ENCODE measurements at regions not wholly inside any gene's neighbourhood (a gene's known extent, or its start where the extent isn't known, plus 50 kb on each side); places are given as distances from the start of the nearest gene placed in this dataset.

DNA sequence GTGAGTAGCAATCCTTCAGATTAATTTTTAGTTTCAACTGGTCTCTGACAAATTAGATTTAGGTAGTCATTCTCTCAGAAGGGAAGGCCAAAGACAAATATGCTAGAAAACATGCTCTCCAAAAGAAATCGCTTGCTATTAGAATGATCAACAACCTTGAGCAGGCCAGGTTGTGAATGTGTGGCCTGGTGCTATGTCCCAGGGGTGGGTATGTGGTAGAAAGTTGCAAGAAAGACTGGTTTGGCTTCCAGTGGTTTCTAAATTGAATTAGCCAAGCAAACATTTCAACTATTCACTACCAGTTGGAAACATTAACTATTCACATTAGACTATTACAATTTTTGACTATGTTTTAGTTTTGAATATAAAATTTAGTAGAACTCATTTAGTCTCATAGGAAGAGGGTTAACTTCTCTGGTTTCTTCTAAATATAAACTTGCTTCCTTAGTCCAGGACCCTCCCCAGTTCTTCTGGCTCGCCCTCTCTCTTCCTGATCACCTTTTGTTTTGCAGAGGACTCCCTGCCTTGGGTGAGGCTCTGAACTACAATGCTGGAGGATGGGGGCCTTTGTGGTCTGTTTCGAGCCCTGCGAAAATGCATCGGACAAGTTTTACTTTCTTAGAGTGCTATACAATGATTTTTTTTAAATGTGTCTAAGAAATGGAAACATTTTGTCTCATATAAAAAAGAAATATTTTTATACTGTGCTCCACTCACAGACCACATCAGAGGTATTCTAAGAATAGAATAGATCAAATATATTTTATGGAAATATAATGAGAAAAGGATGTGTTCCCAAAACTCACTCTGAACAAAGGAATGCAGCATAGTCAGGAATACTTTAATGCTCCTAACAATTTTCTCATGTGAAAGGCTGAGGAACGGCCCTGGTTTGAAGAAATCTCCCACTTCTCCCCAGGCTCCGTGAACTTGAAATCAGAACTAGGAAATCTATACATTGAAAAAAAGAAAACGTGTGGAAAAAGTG is 375.0 kb upstream of the ZEB2 start:
- Histone ChIP-seq H2AFZ (ENCODE audit: low read depth, low read length, poor library complexity, severe bottlenecking) (no peak overlapping the region), H3K27ac (ENCODE audit: low read depth, low read length) (no peak overlapping the region), H3K4me3 (replicated peaks in 1 of 2; ENCODE audit: low read depth in 1 of 2, low read length in 2 of 2) (no peak overlapping the region), H3K27me3 (ENCODE audit: insufficient read depth, low read length) (no peaks in the 10 kb centered on the region), H3K9me3 (ENCODE audit: control insufficient read depth in 1 of 2, insufficient read depth in 1 of 2, low read depth in 1 of 2, low read length in 2 of 2) (no peaks in the 10 kb centered on the region), H3K9ac (ENCODE audit: low read length) (no peak overlapping the region), H3K4me1 (ENCODE audit: control insufficient read depth in 1 of 2, insufficient read depth in 2 of 2, low read length in 2 of 2) (no peaks in the 10 kb centered on the region), H3K9me2 (ENCODE audit: insufficient read depth) (no peaks in the 10 kb centered on the region), H4K20me1 (ENCODE audit: insufficient read depth) (no peaks in the 10 kb centered on the region), H3K79me2 (ENCODE audit: insufficient read depth, low read length) (no peaks in the 10 kb centered on the region), H3K36me3 (ENCODE audit: control insufficient read depth in 1 of 2, insufficient read depth in 2 of 2, low read length in 2 of 2) (no peaks in the 10 kb centered on the region), H3K4me2 (ENCODE audit: low read length) (no peak overlapping the region)
- CTCF ChIA-PET: no interaction called here
- no peak for TF ChIP-seq ZNF274 (IDR thresholded peaks at IDR 0.05; ENCODE audit: low read depth, low read length)
- no peak for TF ChIP-seq SIN3A (IDR thresholded peaks at IDR 0.05; ENCODE audit: low read depth)
- TF ChIP-seq RAD21 (IDR thresholded peaks at IDR 0.05; ENCODE audit: low read depth): no peak
- no peak for TF ChIP-seq EZH2 (IDR thresholded peaks at IDR 0.05)
- TF ChIP-seq, protein P1, sequence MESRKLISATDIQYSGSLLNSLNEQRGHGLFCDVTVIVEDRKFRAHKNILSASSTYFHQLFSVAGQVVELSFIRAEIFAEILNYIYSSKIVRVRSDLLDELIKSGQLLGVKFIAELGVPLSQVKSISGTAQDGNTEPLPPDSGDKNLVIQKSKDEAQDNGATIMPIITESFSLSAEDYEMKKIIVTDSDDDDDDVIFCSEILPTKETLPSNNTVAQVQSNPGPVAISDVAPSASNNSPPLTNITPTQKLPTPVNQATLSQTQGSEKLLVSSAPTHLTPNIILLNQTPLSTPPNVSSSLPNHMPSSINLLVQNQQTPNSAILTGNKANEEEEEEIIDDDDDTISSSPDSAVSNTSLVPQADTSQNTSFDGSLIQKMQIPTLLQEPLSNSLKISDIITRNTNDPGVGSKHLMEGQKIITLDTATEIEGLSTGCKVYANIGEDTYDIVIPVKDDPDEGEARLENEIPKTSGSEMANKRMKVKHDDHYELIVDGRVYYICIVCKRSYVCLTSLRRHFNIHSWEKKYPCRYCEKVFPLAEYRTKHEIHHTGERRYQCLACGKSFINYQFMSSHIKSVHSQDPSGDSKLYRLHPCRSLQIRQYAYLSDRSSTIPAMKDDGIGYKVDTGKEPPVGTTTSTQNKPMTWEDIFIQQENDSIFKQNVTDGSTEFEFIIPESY (IDR thresholded peaks at IDR 0.05; ENCODE audit: extremely low read depth, insufficient replicate concordance, low read length): no peak
- no peak for TF ChIP-seq POLR2A (IDR thresholded peaks at IDR 0.05; ENCODE audit: borderline replicate concordance, extremely low read depth, insufficient read depth, insufficient read length)
- TF ChIP-seq SRF (IDR thresholded peaks at IDR 0.05; ENCODE audit: low read depth): no peak
- no peak for TF ChIP-seq EZH2phosphoT487 (IDR thresholded peaks at IDR 0.05; ENCODE audit: borderline replicate concordance)
- no peak for TF ChIP-seq YY1 (IDR thresholded peaks at IDR 0.05; ENCODE audit: extremely low read depth, insufficient replicate concordance, low read depth, low read length)
- no peak for TF ChIP-seq FOSL1 (IDR thresholded peaks at IDR 0.05; ENCODE audit: low read depth)
- no peak for TF ChIP-seq CEBPB (IDR thresholded peaks at IDR 0.05; ENCODE audit: low read depth)
- no TSS peak for BruUV-seq (replicated peaks)
- RAD21 ChIA-PET (ENCODE audit: low non-redundant PET in 1 of 2, low total read pairs in 2 of 2, uncharacterized antibody in 2 of 2, unreplicated experiment in 2 of 2): no interaction called here
- POLR2A ChIA-PET: no interaction called here
- ATAC-seq: no peak
- intact Hi-C loops (cut with micrococcal nuclease): no loop called here
- no peak for DNase-seq (ENCODE audit: low read depth, low spot score)
